Right lobe of liver (tissue), 6 donors: ENCODE measurements at regions not wholly inside any gene's neighbourhood (a gene's known extent, or its start where the extent isn't known, plus 50 kb on each side); places are given as distances from the start of the nearest gene placed in this dataset.

Experiments used
- ATAC-seq, 4 donors: fragments of 200-7000 bp; cut with Tn5 transposase; one replicate each; pipeline ENCODE4 v1.9.1; 2020; ENCODE audit warnings: mild to moderate bottlenecking in 4 of 4, moderate library complexity in 4 of 4
- DNase-seq, 3 donors: peaks; one replicate each; pipeline ENCODE4 v3.0.0-alpha.2; 2020
- H3K27ac ChIP-seq, 3 donors: fragments of 200-600 bp; one replicate each; pipeline ENCODE4 v1.8.0; 2022
- H3K27me3 ChIP-seq, 2 donors: fragments of 200-600 bp; one replicate each; pipeline ENCODE4 v1.8.0; 2022
- H3K36me3 ChIP-seq, 4 donors: fragments of 200-600 bp; sonication (generic) in 1 of 4; one replicate each; pipeline versions ENCODE4 v1.5.1 to v1.8.0; 2017 to 2022; ENCODE audit warnings: control low read depth in 1 of 4
- H3K4me1 ChIP-seq, 4 donors: fragments of 200-600 bp; sonication (generic) in 1 of 4; one replicate each; pipeline versions ENCODE4 v1.5.1 to v1.8.0; 2017 to 2022; ENCODE audit warnings: control low read depth in 1 of 4
- H3K4me3 ChIP-seq, 3 donors: fragments of 200-600 bp; one replicate each; pipeline ENCODE4 v1.8.0; 2022
- H3K9me3 ChIP-seq, 4 donors: fragments of 200-600 bp; sonication (generic) in 1 of 4; one replicate each; pipeline versions ENCODE4 v1.5.1 to v1.8.0; 2017 to 2022; ENCODE audit warnings: control low read depth in 1 of 4
- POLR2A ChIP-seq: fragments of 450-650 bp; IDR thresholded peaks from one replicate; pipeline ENCODE4 v1.6.1; 2017; ENCODE audit warnings: antibody characterized with exemption, mild to moderate bottlenecking
- WGBS: methylation state at CpG from one replicate; pipeline ENCODE4 v1.1.6; 2018; ENCODE audit warnings: low coverage, low lambda C conversion rate; ENCODE audit not compliant: insufficient coverage; ENCODE audit errors: missing lambda C conversion rate; 5-methylcytosine and 5-hydroxymethylcytosine counted together
- intact Hi-C, 2 donors: fragments of 100-400 bp; cut with DNase I; formaldehyde crosslinking; loops; one replicate each; pipeline versions ENCODE4 v1.11.2 to v1.14.1; 2022
- TF ChIP-seq, protein P1 (sequence below), 4 donors: fragments of 200-600 bp in 3 of 4; fragments of 450-650 bp in 1 of 4; IDR thresholded peaks; one replicate each; pipeline versions ENCODE4 v1.5.1 to v1.8.0; 2016 to 2022; ENCODE audit warnings: antibody characterized with exemption in 4 of 4, mild to moderate bottlenecking in 2 of 4
- donor health status: DM: no; HTN: yes; CAD: no.
- donor health status: DM: no; HTN: no; CAD: no.
- donor health status: DM: no; HTN: no; CAD: no.
- donor health status: DM: no; HTN: yes; CAD: no.
- donor health status: DM: no; HTN: yes; CAD: no.

DNA sequence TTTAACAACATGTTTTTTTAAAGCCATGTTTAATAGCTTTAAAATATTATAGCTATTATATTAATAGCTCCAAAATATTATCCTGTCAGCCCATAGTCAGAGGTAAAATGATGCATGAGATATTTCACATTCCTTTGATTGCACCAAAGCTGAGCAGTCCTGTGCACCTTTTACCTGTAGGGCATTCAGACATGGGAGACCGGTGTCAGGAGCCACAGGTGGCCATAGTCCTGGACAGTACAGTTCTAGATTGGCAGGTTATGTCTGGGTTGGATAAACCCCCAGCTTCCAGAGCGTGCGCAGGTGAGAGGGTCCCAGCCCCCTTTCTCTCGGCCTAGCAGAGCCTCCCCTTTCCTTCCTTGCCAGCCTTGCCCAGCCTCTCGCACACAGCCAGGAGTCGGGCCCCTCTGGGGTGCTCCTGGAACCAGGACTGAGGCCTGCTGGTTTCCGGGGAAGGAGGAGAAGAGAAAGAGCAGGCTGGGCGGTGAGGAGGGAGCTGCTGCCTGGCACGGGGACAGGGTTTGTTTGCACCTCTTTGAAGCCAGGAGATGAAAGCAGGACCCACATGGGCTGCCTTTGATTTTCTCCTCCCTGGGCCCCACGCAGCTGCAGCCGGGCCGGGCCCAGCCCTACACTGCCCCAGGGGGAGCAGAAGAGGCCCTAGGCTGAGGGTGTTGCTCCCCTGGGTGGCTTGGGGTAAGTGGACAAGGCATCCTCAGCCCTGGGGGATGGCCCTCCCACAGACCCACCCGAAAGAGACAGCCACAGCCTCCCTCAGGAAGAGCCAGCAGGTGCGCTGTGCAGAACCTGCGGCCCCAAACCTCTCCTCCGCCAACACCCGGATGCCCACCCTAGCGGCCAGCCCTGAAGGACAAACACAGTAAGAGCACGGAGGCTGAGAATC is 75.2 kb upstream of the TARDBP start:
- TF ChIP-seq POLR2A: no peak
- no peak for DNase-seq
- no peaks in the 10 kb centered on the region for H3K9me3 ChIP-seq
- ATAC-seq: peak in 1 of 4 donors; percentile 13
- H3K4me1 ChIP-seq: peaks cover 0 to 4% (median 0%) of the 10 kb centered on the region in 4 donors
- 76% methylated on average over 4 of the region's 19 CpGs for WGBS
- no peak overlapping the region for H3K4me3 ChIP-seq
- intact Hi-C loops: no loop called here
- H3K36me3 ChIP-seq: no peaks in the 10 kb centered on the region
- H3K27ac ChIP-seq: no peak overlapping the region
- H3K27me3 ChIP-seq: no peaks in the 10 kb centered on the region

DNA sequence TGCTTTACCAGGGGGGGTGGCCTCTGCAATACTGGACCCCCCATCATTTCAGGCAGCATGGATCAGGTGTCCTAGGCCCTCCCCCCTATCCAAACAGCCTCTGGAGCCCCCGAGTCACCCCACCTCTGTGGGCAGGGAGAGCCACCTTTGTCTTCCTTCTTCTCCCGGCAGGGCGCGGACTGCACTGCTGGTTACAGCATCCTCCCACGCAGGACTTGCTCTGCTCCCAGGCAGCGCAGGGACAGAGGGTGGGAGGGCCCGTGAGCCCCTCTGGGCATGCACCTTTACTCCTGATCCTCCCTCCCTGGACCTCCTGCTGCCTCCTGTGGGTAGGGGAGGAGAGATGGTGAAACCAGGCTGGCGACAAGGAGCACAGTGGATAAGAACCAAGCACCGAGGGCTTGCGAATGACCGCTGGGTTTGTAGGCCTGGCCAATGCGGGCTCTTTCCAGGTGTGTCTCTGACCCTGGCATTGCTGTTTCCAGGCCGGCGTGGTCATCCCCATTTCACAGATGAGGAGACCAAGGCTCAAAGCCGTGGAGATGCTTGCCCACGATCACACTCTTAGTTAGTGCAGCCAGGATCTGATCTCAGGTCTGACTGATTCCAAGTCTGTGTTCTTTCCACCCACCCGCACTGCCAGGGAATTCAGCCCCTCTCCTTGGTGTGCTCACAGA is 73.6 kb upstream of the TARDBP start:
- Histone ChIP-seq H3K4me1 (peaks cover 0 to 7% (median 0%) of the 10 kb centered on the region in 4 donors), H3K27me3 (no peaks in the 10 kb centered on the region), H3K9me3 (no peaks in the 10 kb centered on the region), H3K36me3 (no peaks in the 10 kb centered on the region), H3K4me3 (no peak overlapping the region), H3K27ac (no peak overlapping the region)
- ATAC-seq (no peak), DNase-seq (no peak)
- intact Hi-C loops: no loop called here
- WGBS: 69% methylated on average over 5 of the region's 17 CpGs
- TF ChIP-seq, protein P1, sequence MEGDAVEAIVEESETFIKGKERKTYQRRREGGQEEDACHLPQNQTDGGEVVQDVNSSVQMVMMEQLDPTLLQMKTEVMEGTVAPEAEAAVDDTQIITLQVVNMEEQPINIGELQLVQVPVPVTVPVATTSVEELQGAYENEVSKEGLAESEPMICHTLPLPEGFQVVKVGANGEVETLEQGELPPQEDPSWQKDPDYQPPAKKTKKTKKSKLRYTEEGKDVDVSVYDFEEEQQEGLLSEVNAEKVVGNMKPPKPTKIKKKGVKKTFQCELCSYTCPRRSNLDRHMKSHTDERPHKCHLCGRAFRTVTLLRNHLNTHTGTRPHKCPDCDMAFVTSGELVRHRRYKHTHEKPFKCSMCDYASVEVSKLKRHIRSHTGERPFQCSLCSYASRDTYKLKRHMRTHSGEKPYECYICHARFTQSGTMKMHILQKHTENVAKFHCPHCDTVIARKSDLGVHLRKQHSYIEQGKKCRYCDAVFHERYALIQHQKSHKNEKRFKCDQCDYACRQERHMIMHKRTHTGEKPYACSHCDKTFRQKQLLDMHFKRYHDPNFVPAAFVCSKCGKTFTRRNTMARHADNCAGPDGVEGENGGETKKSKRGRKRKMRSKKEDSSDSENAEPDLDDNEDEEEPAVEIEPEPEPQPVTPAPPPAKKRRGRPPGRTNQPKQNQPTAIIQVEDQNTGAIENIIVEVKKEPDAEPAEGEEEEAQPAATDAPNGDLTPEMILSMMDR (IDR thresholded peaks at IDR 0.05): no peak
- TF ChIP-seq POLR2A: no peak

DNA sequence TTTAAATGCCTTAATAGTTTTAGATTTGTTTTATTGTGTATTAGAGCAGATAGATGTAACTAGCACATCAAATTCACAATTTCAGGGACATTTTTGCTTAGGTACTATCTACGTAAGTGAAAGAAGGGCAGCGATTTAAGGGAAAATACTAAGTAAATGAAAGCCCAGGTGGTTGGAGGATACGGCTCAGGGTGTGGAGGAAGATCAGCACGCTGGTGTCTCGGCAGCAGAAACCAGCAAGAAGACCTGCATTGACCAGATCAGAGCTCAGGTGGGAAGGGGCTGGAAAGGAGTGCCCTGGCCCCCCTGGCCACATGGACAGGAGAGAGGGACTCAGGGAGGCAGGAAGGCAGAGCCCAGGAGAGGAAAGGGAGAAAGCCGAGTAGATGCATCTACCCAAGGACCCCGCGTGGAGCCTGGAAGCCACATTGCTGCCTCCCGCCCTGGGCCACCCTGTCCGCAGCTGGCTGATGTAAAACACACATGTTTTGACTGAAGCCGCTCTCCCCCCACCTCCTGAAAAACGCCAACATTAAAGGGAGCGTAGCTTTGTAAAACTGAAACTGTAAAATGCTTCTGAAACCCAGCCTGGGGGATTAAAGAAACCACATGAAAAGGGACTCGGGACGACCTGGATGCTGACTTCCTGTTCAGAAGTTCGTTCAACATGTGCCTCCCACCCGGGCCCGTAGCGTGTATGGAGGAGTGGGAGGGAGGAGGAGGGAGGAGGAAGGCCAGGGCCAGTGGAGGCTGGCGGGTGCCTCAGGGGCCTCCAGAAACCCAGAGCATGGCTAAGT is 72.6 kb upstream of the TARDBP start:
- H3K4me3 ChIP-seq: no peak overlapping the region
- 43% methylated on average over 18 of the region's 20 CpGs for whole genome bisulfite sequencing
- intact Hi-C loops: no loop called here

DNA sequence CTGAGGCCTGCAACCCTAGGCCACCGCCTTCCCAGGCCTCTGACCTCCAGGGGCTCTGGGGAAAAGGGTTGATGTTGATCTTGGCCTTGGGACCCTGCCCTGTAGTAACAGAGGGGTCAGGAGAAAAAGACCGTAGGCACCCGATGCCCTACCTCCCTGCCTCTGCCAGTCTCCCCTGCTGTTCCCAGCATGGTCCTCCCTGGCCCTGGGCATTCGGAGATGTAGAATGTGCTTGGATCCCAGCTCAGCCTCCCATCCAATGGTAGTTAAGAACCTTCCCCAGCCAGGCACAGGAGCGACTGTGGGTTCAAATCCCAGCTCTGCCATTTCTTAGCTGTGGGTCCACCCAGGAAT is 72.0 kb upstream of the TARDBP start:
- H3K27me3 ChIP-seq: no peaks in the 10 kb centered on the region
- intact Hi-C loops: no loop called here
- peaks cover 0 to 14% (median 0%) of the 10 kb centered on the region in 4 donors for H3K4me1 ChIP-seq
- DNase-seq: no peak
- H3K4me3 ChIP-seq: no peak overlapping the region
- no peaks in the 10 kb centered on the region for H3K36me3 ChIP-seq
- TF ChIP-seq POLR2A: no peak
- TF ChIP-seq, protein P1 (IDR thresholded peaks at IDR 0.05): no peak
- no peak overlapping the region for H3K27ac ChIP-seq
- no peaks in the 10 kb centered on the region for H3K9me3 ChIP-seq
- ATAC-seq: no peak
- 85% methylated on average over 2 of the region's 5 CpGs for WGBS

More for the DNA sequence above, 72.6 kb upstream of the TARDBP start:
- H3K27ac ChIP-seq: no peak overlapping the region
- no peaks in the 10 kb centered on the region for H3K9me3 ChIP-seq
- H3K27me3 ChIP-seq: no peaks in the 10 kb centered on the region
- ATAC-seq (no peak), DNase-seq (no peak)
- no peaks in the 10 kb centered on the region for H3K36me3 ChIP-seq
- H3K4me1 ChIP-seq: peaks cover 0 to 14% (median 0%) of the 10 kb centered on the region in 4 donors
- no peak for TF ChIP-seq POLR2A
- TF ChIP-seq, protein P1 (IDR thresholded peaks at IDR 0.05): no peak
